Fibroblast of pulmonary artery (primary cell): ENCODE measurements at regions not wholly inside any gene's neighbourhood (a gene's known extent, or its start where the extent isn't known, plus 50 kb on each side); places are given as distances from the start of the nearest gene placed in this dataset.
A peak's percentile ranks its signal among the peaks of the same experiment; 100 is the strongest.

Experiments used
- DNase-seq: peaks from one replicate; pipeline ENCODE4 v3.0.0-alpha.2; 2010; ENCODE audit warnings: low read depth
- H3K4me3 ChIP-seq: replicated peaks from 2 replicates; pipeline ENCODE4 v1.5.1; 2011; ENCODE audit warnings: low read depth, mild to moderate bottlenecking, control low read depth, low read length, moderate library complexity
- CTCF ChIP-seq: IDR thresholded peaks from 2 replicates; pipeline ENCODE4 v1.5.1; 2011; ENCODE audit warnings: mild to moderate bottlenecking, control low read depth, low read length, inconsistent platforms; ENCODE audit errors: missing control alignments

GRCh38 chr4:4607336-4608213, 65.7 kb upstream of the STX18 start:
- DNase-seq: no peak
- H3K4me3 ChIP-seq: no peak overlapping the region
- no peak for TF ChIP-seq CTCF

GRCh38 chr4:4606321-4606720, 64.5 kb upstream of the STX18 start:
- peak; percentile 26 for DNase-seq
- H3K4me3 ChIP-seq: no peak overlapping the region
- TF ChIP-seq CTCF: no peak

- no peak for TF ChIP-seq CTCF
- DNase-seq: no peak
These were observed 64.0 kb upstream of the STX18 start for GRCh38 chr4:4605849-4606248.

GRCh38 chr4:4603592-4603991, 61.7 kb upstream of the STX18 start:
- no peak for TF ChIP-seq CTCF
- peak; percentile 50 for DNase-seq
- H3K4me3 ChIP-seq: no peak overlapping the region

More at GRCh38 chr4:4605849-4606248, 64.0 kb upstream of the STX18 start:
- no peak overlapping the region for H3K4me3 ChIP-seq

- no peak for TF ChIP-seq CTCF
- no peak overlapping the region for H3K4me3 ChIP-seq
- peak; percentile 69 for DNase-seq
These were observed 61.2 kb upstream of the STX18 start for GRCh38 chr4:4603067-4603466.

- no peak for TF ChIP-seq CTCF
- H3K4me3 ChIP-seq: no peak overlapping the region
- no peak for DNase-seq
These were observed 60.6 kb upstream of the STX18 start for GRCh38 chr4:4602468-4602867.
